ENCODE measurements at regions not wholly inside any gene's neighbourhood (a gene's known extent, or its start where the extent isn't known, plus 50 kb on each side); places are given as distances from the start of the nearest gene placed in this dataset.
"Not testable (repeated sequence)": the region's sequence is repeated elsewhere in the genome, so short reads cannot be mapped to it uniquely, and the experiment has no call there.

GRCh38 chr10:35986756-35987502 is 344.8 kb upstream of the FZD8 start:
- intact Hi-C loops (cut with micrococcal nuclease) = no loop called here
- Histone ChIP-seq H3K36me3 (ENCODE audit: control insufficient read depth, insufficient read depth, low read length) (no peaks in the 10 kb centered on the region), H3K27ac (ENCODE audit: low read length) (no peak overlapping the region), H3K9me3 (ENCODE audit: control insufficient read depth, insufficient read depth, low read length) (no peaks in the 10 kb centered on the region), H3K4me3 (ENCODE audit: low read length) (no peak overlapping the region), H3K27me3 (ENCODE audit: control insufficient read depth, insufficient read depth, low read length) (no peaks in the 10 kb centered on the region), H3K4me1 (ENCODE audit: control insufficient read depth, insufficient read depth, low read length) (no peaks in the 10 kb centered on the region)
- no peak for DNase-seq
- WGBS (ENCODE audit: insufficient coverage) = 73% methylated on average over 7 of the region's 7 CpGs
- Mint-ChIP-seq H3K9me3 (peaks cover 0 to 5% of the 10 kb centered on the region in 2 donors), H3K27me3 (ENCODE audit: low read depth in 2 of 2) (no peaks in the 10 kb centered on the region), H3K36me3 (no peaks in the 10 kb centered on the region), H3K4me3 (no peak overlapping the region), H3K4me1 (no peaks in the 10 kb centered on the region), H3K27ac (no peak overlapping the region)
- TF ChIP-seq CTCF (IDR thresholded peaks at IDR 0.05) = no peak
- no peak for ATAC-seq

- ATAC-seq = no peak
- H3K27ac ChIP-seq (ENCODE audit: low read length) = no peak overlapping the region
- intact Hi-C loops (cut with micrococcal nuclease) = no loop called here
- Mint-ChIP-seq H3K9me3 (peaks cover 9 to 10% of the 10 kb centered on the region in 2 donors), H3K4me1 (no peaks in the 10 kb centered on the region), H3K4me3 (no peak overlapping the region), H3K27ac (no peak overlapping the region), H3K27me3 (ENCODE audit: low read depth in 2 of 2) (no peaks in the 10 kb centered on the region), H3K36me3 (no peaks in the 10 kb centered on the region)
- DNase-seq = no peak
- no peaks in the 10 kb centered on the region for H3K9me3 ChIP-seq (ENCODE audit: control insufficient read depth, insufficient read depth, low read length)
- TF ChIP-seq CTCF (IDR thresholded peaks at IDR 0.05) = no peak
- no CpG with 5 or more reads among the region's 2 CpGs for WGBS (ENCODE audit: insufficient coverage)
- H3K4me3 ChIP-seq (ENCODE audit: low read length) = no peak overlapping the region
- no peaks in the 10 kb centered on the region for H3K36me3 ChIP-seq (ENCODE audit: control insufficient read depth, insufficient read depth, low read length)
- no peaks in the 10 kb centered on the region for H3K27me3 ChIP-seq (ENCODE audit: control insufficient read depth, insufficient read depth, low read length)
- no peaks in the 10 kb centered on the region for H3K4me1 ChIP-seq (ENCODE audit: control insufficient read depth, insufficient read depth, low read length)
Measured at GRCh38 chr10:35979116-35979515, 337.0 kb upstream of the FZD8 start.

GRCh38 chr10:35973912-35974591 is 332.0 kb upstream of the FZD8 start:
- not testable (repeated sequence) for H3K27ac Mint-ChIP-seq
- H3K9me3 Mint-ChIP-seq = peaks cover 6 to 12% of the 10 kb centered on the region in 2 donors

GRCh38 chr10:35972275-35972674 is 330.2 kb upstream of the FZD8 start:
- Histone ChIP-seq H3K4me3 (ENCODE audit: low read length) (no peak overlapping the region), H3K36me3 (ENCODE audit: control insufficient read depth, insufficient read depth, low read length) (no peaks in the 10 kb centered on the region), H3K27ac (ENCODE audit: low read length) (no peak overlapping the region), H3K9me3 (ENCODE audit: control insufficient read depth, insufficient read depth, low read length) (no peaks in the 10 kb centered on the region), H3K27me3 (ENCODE audit: control insufficient read depth, insufficient read depth, low read length) (no peaks in the 10 kb centered on the region), H3K4me1 (ENCODE audit: control insufficient read depth, insufficient read depth, low read length) (no peaks in the 10 kb centered on the region)
- no peaks in the 10 kb centered on the region for H3K4me1 Mint-ChIP-seq
- no peak for TF ChIP-seq CTCF (IDR thresholded peaks at IDR 0.05)
- WGBS (ENCODE audit: insufficient coverage) = 85% methylated on average over 3 of the region's 3 CpGs
- H3K27me3 Mint-ChIP-seq (ENCODE audit: low read depth in 2 of 2) = no peaks in the 10 kb centered on the region
- intact Hi-C loops (cut with micrococcal nuclease) = no loop called here
- ATAC-seq (no peak), DNase-seq (no peak)
- H3K27ac Mint-ChIP-seq = no peak overlapping the region
- H3K4me3 Mint-ChIP-seq = no peak overlapping the region
- H3K36me3 Mint-ChIP-seq = no peaks in the 10 kb centered on the region
- H3K9me3 Mint-ChIP-seq = peaks cover 3 to 11% of the 10 kb centered on the region in 2 donors

More at GRCh38 chr10:35973912-35974591, 332.0 kb upstream of the FZD8 start:
- H3K36me3 ChIP-seq (ENCODE audit: control insufficient read depth, insufficient read depth, low read length); H3K4me1 ChIP-seq (ENCODE audit: control insufficient read depth, insufficient read depth, low read length); H3K4me3 Mint-ChIP-seq; DNase-seq; H3K27me3 ChIP-seq (ENCODE audit: control insufficient read depth, insufficient read depth, low read length); H3K9me3 ChIP-seq (ENCODE audit: control insufficient read depth, insufficient read depth, low read length); ATAC-seq; H3K4me3 ChIP-seq (ENCODE audit: low read length); H3K36me3 Mint-ChIP-seq; H3K27ac ChIP-seq (ENCODE audit: low read length); H3K27me3 Mint-ChIP-seq (ENCODE audit: low read depth in 2 of 2); intact Hi-C loops (cut with micrococcal nuclease); H3K4me1 Mint-ChIP-seq: not testable (repeated sequence)
- 81% methylated on average over 3 of the region's 5 CpGs for WGBS (ENCODE audit: insufficient coverage)

Measured in natural killer cell (primary cell).